ENCODE measurements at regions not wholly inside any gene's neighbourhood (a gene's known extent, or its start where the extent isn't known, plus 50 kb on each side); places are given as distances from the start of the nearest gene placed in this dataset.
A peak's percentile ranks its signal among the peaks of the same experiment; 100 is the strongest.

GRCh38 chr5:156189628-156190027, 137.3 kb upstream of the SGCD start:
- in situ Hi-C loops (cut with HindIII; ENCODE audit: low sequenced_read_pairs) = no loop called here
- H3K4me3 ChIP-seq (ENCODE audit: low read depth, low read length) = no peak overlapping the region
- no peak for TF ChIP-seq CTCF (IDR thresholded peaks at IDR 0.05; ENCODE audit: low read depth, low read length, missing control alignments)
- no peak for DNase-seq (ENCODE audit: low read depth)

GRCh38 chr5:156191547-156191946, 135.4 kb upstream of the SGCD start:
- TF ChIP-seq CTCF (IDR thresholded peaks at IDR 0.05; ENCODE audit: low read depth, low read length, missing control alignments) = no peak
- H3K4me3 ChIP-seq (ENCODE audit: low read depth, low read length) = no peak overlapping the region
- in situ Hi-C loops (cut with HindIII; ENCODE audit: low sequenced_read_pairs) = no loop called here
- no peak for DNase-seq (ENCODE audit: low read depth)

- in situ Hi-C loops (cut with HindIII; ENCODE audit: low sequenced_read_pairs) = no loop called here
- no peak overlapping the region for H3K4me3 ChIP-seq (ENCODE audit: low read depth, low read length)
- no peak for DNase-seq (ENCODE audit: low read depth)
- no peak for TF ChIP-seq CTCF (IDR thresholded peaks at IDR 0.05; ENCODE audit: low read depth, low read length, missing control alignments)
Measured at GRCh38 chr5:156197042-156197635, 129.8 kb upstream of the SGCD start.

- TF ChIP-seq CTCF (IDR thresholded peaks at IDR 0.05; ENCODE audit: low read depth, low read length, missing control alignments) = no peak
- H3K4me3 ChIP-seq (ENCODE audit: low read depth, low read length) = no peak overlapping the region
- no peak for DNase-seq (ENCODE audit: low read depth)
- in situ Hi-C loops (cut with HindIII; ENCODE audit: low sequenced_read_pairs) = no loop called here
Measured at GRCh38 chr5:156199045-156199444, 127.9 kb upstream of the SGCD start.

- in situ Hi-C loops (cut with HindIII; ENCODE audit: low sequenced_read_pairs) = no loop called here
- no peak for DNase-seq (ENCODE audit: low read depth)
- H3K4me3 ChIP-seq (ENCODE audit: low read depth, low read length) = no peak overlapping the region
- TF ChIP-seq CTCF (IDR thresholded peaks at IDR 0.05; ENCODE audit: low read depth, low read length, missing control alignments) = no peak
Measured at GRCh38 chr5:156200938-156201787, 125.8 kb upstream of the SGCD start.

- no peak for TF ChIP-seq CTCF (IDR thresholded peaks at IDR 0.05; ENCODE audit: low read depth, low read length, missing control alignments)
- H3K4me3 ChIP-seq (ENCODE audit: low read depth, low read length) = no peak overlapping the region
- peak; percentile 65 for DNase-seq (ENCODE audit: low read depth)
- in situ Hi-C loops (cut with HindIII; ENCODE audit: low sequenced_read_pairs) = no loop called here
Measured at GRCh38 chr5:156201788-156202403, 125.1 kb upstream of the SGCD start.
